ENCODE measurements at regions not wholly inside any gene's neighbourhood (a gene's known extent, or its start where the extent isn't known, plus 50 kb on each side); places are given as distances from the start of the nearest gene placed in this dataset.

GRCh38 chr12:33892425-33892824, 129.9 kb upstream of the ALG10 start:
- no peaks in the 10 kb centered on the region for H3K4me1 ChIP-seq (ENCODE audit: insufficient read depth)
- no peaks in the 10 kb centered on the region for H4K20me1 ChIP-seq (replicated peaks; ENCODE audit: insufficient read depth)
- no peaks in the 10 kb centered on the region for H3K36me3 ChIP-seq (ENCODE audit: insufficient read depth)
- DNase-seq (ENCODE audit: low spot score) (no peak), ATAC-seq (no peak)
- Mint-ChIP-seq H3K4me1 (no peaks in the 10 kb centered on the region), H3K27me3 (ENCODE audit: insufficient read depth, low read depth, poor library complexity) (peaks cover 5% of the 10 kb centered on the region), H3K9me3 (peaks cover 3% of the 10 kb centered on the region; the same call in 2 of the 3 replicates), H3K36me3 (ENCODE audit: low read depth) (no peaks in the 10 kb centered on the region), H3K4me3 (no peak overlapping the region), H3K27ac (no peak overlapping the region)
- TF ChIP-seq EZH2phosphoT487 (IDR thresholded peaks at IDR 0.05; ENCODE audit: unreplicated experiment), result no peak
- no peak for TF ChIP-seq CTCF (conservative IDR thresholded peaks at IDR 0.05; ENCODE audit: low read depth in 2 of 2)
- TF ChIP-seq CREB1 (CRISPR knock-in tag; IDR thresholded peaks at IDR 0.05; ENCODE audit: low read depth), result no peak
- TF ChIP-seq STAT1 (IDR thresholded peaks at IDR 0.05; ENCODE audit: unreplicated experiment), result no peak
- TF ChIP-seq ZNF114 (CRISPR knock-in tag; IDR thresholded peaks at IDR 0.05), result no peak
- no peak for TF ChIP-seq JUNB (IDR thresholded peaks at IDR 0.05; ENCODE audit: unreplicated experiment)
- TF ChIP-seq, protein P1, sequence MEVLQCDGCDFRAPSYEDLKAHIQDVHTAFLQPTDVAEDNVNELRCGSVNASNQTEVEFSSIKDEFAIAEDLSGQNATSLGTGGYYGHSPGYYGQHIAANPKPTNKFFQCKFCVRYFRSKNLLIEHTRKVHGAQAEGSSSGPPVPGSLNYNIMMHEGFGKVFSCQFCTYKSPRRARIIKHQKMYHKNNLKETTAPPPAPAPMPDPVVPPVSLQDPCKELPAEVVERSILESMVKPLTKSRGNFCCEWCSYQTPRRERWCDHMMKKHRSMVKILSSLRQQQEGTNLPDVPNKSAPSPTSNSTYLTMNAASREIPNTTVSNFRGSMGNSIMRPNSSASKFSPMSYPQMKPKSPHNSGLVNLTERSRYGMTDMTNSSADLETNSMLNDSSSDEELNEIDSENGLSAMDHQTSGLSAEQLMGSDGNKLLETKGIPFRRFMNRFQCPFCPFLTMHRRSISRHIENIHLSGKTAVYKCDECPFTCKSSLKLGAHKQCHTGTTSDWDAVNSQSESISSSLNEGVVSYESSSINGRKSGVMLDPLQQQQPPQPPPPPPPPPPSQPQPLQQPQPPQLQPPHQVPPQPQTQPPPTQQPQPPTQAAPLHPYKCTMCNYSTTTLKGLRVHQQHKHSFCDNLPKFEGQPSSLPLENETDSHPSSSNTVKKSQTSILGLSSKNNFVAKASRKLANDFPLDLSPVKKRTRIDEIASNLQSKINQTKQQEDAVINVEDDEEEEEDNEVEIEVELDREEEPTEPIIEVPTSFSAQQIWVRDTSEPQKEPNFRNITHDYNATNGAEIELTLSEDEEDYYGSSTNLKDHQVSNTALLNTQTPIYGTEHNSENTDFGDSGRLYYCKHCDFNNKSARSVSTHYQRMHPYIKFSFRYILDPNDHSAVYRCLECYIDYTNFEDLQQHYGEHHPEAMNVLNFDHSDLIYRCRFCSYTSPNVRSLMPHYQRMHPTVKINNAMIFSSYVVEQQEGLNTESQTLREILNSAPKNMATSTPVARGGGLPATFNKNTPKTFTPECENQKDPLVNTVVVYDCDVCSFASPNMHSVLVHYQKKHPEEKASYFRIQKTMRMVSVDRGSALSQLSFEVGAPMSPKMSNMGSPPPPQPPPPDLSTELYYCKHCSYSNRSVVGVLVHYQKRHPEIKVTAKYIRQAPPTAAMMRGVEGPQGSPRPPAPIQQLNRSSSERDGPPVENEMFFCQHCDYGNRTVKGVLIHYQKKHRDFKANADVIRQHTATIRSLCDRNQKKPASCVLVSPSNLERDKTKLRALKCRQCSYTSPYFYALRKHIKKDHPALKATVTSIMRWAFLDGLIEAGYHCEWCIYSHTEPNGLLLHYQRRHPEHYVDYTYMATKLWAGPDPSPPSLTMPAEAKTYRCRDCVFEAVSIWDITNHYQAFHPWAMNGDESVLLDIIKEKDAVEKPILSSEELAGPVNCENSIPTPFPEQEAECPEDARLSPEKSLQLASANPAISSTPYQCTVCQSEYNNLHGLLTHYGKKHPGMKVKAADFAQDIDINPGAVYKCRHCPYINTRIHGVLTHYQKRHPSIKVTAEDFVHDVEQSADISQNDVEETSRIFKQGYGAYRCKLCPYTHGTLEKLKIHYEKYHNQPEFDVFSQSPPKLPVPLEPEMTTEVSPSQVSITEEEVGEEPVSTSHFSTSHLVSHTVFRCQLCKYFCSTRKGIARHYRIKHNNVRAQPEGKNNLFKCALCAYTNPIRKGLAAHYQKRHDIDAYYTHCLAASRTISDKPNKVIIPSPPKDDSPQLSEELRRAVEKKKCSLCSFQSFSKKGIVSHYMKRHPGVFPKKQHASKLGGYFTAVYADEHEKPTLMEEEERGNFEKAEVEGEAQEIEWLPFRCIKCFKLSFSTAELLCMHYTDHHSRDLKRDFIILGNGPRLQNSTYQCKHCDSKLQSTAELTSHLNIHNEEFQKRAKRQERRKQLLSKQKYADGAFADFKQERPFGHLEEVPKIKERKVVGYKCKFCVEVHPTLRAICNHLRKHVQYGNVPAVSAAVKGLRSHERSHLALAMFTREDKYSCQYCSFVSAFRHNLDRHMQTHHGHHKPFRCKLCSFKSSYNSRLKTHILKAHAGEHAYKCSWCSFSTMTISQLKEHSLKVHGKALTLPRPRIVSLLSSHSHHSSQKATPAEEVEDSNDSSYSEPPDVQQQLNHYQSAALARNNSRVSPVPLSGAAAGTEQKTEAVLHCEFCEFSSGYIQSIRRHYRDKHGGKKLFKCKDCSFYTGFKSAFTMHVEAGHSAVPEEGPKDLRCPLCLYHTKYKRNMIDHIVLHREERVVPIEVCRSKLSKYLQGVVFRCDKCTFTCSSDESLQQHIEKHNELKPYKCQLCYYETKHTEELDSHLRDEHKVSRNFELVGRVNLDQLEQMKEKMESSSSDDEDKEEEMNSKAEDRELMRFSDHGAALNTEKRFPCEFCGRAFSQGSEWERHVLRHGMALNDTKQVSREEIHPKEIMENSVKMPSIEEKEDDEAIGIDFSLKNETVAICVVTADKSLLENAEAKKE (CRISPR knock-in tag; IDR thresholded peaks at IDR 0.05), result no peak
- TF ChIP-seq, protein P2, sequence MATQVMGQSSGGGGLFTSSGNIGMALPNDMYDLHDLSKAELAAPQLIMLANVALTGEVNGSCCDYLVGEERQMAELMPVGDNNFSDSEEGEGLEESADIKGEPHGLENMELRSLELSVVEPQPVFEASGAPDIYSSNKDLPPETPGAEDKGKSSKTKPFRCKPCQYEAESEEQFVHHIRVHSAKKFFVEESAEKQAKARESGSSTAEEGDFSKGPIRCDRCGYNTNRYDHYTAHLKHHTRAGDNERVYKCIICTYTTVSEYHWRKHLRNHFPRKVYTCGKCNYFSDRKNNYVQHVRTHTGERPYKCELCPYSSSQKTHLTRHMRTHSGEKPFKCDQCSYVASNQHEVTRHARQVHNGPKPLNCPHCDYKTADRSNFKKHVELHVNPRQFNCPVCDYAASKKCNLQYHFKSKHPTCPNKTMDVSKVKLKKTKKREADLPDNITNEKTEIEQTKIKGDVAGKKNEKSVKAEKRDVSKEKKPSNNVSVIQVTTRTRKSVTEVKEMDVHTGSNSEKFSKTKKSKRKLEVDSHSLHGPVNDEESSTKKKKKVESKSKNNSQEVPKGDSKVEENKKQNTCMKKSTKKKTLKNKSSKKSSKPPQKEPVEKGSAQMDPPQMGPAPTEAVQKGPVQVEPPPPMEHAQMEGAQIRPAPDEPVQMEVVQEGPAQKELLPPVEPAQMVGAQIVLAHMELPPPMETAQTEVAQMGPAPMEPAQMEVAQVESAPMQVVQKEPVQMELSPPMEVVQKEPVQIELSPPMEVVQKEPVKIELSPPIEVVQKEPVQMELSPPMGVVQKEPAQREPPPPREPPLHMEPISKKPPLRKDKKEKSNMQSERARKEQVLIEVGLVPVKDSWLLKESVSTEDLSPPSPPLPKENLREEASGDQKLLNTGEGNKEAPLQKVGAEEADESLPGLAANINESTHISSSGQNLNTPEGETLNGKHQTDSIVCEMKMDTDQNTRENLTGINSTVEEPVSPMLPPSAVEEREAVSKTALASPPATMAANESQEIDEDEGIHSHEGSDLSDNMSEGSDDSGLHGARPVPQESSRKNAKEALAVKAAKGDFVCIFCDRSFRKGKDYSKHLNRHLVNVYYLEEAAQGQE (IDR thresholded peaks at IDR 0.05; ENCODE audit: unreplicated experiment), result no peak
- TF ChIP-seq ZNF331 (CRISPR knock-in tag; IDR thresholded peaks at IDR 0.05; ENCODE audit: low read depth), result no peak
- TF ChIP-seq, protein P3, sequence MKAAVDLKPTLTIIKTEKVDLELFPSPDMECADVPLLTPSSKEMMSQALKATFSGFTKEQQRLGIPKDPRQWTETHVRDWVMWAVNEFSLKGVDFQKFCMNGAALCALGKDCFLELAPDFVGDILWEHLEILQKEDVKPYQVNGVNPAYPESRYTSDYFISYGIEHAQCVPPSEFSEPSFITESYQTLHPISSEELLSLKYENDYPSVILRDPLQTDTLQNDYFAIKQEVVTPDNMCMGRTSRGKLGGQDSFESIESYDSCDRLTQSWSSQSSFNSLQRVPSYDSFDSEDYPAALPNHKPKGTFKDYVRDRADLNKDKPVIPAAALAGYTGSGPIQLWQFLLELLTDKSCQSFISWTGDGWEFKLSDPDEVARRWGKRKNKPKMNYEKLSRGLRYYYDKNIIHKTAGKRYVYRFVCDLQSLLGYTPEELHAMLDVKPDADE (IDR thresholded peaks at IDR 0.05), result no peak
- TF ChIP-seq POLR2AphosphoS5 (IDR thresholded peaks at IDR 0.05; ENCODE audit: low read depth), result no peak
- TF ChIP-seq NANOG (IDR thresholded peaks at IDR 0.05; ENCODE audit: borderline replicate concordance), result no peak
- no peak for TF ChIP-seq EZH2 (IDR thresholded peaks at IDR 0.05; ENCODE audit: low read depth, unreplicated experiment)
- no peaks in the 10 kb centered on the region for H3K27me3 ChIP-seq (ENCODE audit: insufficient read depth)
- H3K27ac ChIP-seq (ENCODE audit: low read depth), result no peak overlapping the region
- H3K79me2 ChIP-seq (replicated peaks; ENCODE audit: insufficient read depth), result no peaks in the 10 kb centered on the region
- no peak overlapping the region for H2AFZ ChIP-seq
- H3K4me3 ChIP-seq, result no peak overlapping the region
- no peaks in the 10 kb centered on the region for H3K9me2 ChIP-seq (ENCODE audit: insufficient read depth)
- no peak overlapping the region for H3K4me2 ChIP-seq
- H3F3A ChIP-seq (replicated peaks; ENCODE audit: low read depth), result no peaks in the 10 kb centered on the region
